Osteocyte (in vitro differentiated cells): ENCODE measurements at regions not wholly inside any gene's neighbourhood (a gene's known extent, or its start where the extent isn't known, plus 50 kb on each side); places are given as distances from the start of the nearest gene placed in this dataset.

ENCODE experiments used
- DNase-seq: peaks from one replicate; pipeline ENCODE4 v3.0.0; 2021; ENCODE audit warnings: mixed read lengths; ENCODE audit not compliant: unreplicated experiment; ENCODE audit errors: extremely low spot score
- H3K27ac Mint-ChIP-seq: one replicate; pipeline ENCODE4 v1.8.0; 2021; ENCODE audit warnings: mild to moderate bottlenecking, mixed read lengths; ENCODE audit not compliant: unreplicated experiment
- H3K27me3 Mint-ChIP-seq: one replicate; pipeline ENCODE4 v1.8.0; 2021; ENCODE audit warnings: mixed read lengths; ENCODE audit not compliant: unreplicated experiment
- H3K36me3 Mint-ChIP-seq: one replicate; pipeline ENCODE4 v1.8.0; 2021; ENCODE audit warnings: mixed read lengths; ENCODE audit not compliant: unreplicated experiment
- H3K4me1 Mint-ChIP-seq: one replicate; pipeline ENCODE4 v1.8.0; 2021; ENCODE audit warnings: mixed read lengths; ENCODE audit not compliant: unreplicated experiment
- H3K4me3 Mint-ChIP-seq: one replicate; pipeline ENCODE4 v1.8.0; 2021; ENCODE audit warnings: mild to moderate bottlenecking, moderate library complexity, mixed read lengths; ENCODE audit not compliant: unreplicated experiment
- H3K9me3 Mint-ChIP-seq: one replicate; pipeline ENCODE4 v1.8.0; 2021; ENCODE audit warnings: mixed read lengths; ENCODE audit not compliant: unreplicated experiment
- TF ChIP-seq, protein P1 (sequence below): fragments of 200-600 bp; sonication (generic); IDR thresholded peaks from 2 replicates; pipeline ENCODE4 v1.5.0; 2021; ENCODE audit warnings: antibody characterized with exemption, mild to moderate bottlenecking, moderate library complexity

DNA sequence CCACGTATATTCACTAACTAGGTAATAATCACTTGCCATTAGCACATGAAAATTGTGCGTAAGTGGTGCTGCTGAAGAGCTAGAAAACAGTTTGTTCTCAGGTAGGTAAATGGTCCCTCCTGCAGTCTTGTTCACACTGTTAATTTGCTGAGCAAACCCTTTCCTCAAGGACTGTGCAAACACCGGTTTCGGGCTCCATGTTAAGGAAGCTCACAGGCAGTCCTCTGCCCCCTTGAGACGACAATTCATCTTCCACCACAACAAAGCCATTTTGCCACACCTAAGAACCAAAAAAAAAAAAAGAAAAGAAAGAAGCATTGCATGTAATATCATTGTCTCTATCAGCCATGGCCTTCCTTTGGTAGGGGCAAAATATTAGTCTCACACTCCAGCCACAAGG, 193.9 kb downstream of the BCL11A start:
- Mint-ChIP-seq H3K27me3 (no peaks in the 10 kb centered on the region), H3K27ac (no peak overlapping the region), H3K36me3 (no peaks in the 10 kb centered on the region), H3K4me3 (no peak overlapping the region), H3K9me3 (no peaks in the 10 kb centered on the region), H3K4me1 (no peaks in the 10 kb centered on the region)
- peak; percentile 57 for DNase-seq
- TF ChIP-seq, protein P1, sequence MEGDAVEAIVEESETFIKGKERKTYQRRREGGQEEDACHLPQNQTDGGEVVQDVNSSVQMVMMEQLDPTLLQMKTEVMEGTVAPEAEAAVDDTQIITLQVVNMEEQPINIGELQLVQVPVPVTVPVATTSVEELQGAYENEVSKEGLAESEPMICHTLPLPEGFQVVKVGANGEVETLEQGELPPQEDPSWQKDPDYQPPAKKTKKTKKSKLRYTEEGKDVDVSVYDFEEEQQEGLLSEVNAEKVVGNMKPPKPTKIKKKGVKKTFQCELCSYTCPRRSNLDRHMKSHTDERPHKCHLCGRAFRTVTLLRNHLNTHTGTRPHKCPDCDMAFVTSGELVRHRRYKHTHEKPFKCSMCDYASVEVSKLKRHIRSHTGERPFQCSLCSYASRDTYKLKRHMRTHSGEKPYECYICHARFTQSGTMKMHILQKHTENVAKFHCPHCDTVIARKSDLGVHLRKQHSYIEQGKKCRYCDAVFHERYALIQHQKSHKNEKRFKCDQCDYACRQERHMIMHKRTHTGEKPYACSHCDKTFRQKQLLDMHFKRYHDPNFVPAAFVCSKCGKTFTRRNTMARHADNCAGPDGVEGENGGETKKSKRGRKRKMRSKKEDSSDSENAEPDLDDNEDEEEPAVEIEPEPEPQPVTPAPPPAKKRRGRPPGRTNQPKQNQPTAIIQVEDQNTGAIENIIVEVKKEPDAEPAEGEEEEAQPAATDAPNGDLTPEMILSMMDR, result no peak

DNA sequence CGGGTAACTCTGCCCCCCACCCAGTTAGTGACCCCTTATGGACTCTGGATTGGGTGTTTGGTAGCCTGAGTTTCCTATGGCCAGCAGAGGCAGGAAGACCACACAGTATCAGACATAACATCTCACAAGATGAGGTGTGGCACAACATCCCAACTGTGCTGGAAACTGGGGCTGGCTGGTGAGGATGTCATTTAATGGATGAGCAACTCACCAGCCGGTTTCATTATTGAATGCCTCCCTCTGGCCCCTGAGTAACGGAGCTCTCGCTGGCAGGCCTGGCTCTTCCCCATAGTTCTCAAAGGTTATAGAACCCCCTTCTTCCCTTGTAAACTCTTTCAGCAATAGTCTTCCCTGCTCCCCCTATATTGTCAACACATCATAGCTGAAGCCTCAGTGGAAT, 195.0 kb downstream of the BCL11A start:
- DNase-seq, result peak; percentile 49
- Mint-ChIP-seq H3K27ac (no peak overlapping the region), H3K36me3 (no peaks in the 10 kb centered on the region), H3K4me3 (no peak overlapping the region), H3K9me3 (no peaks in the 10 kb centered on the region), H3K27me3 (no peaks in the 10 kb centered on the region), H3K4me1 (no peaks in the 10 kb centered on the region)
- TF ChIP-seq, protein P1, result no peak

DNA sequence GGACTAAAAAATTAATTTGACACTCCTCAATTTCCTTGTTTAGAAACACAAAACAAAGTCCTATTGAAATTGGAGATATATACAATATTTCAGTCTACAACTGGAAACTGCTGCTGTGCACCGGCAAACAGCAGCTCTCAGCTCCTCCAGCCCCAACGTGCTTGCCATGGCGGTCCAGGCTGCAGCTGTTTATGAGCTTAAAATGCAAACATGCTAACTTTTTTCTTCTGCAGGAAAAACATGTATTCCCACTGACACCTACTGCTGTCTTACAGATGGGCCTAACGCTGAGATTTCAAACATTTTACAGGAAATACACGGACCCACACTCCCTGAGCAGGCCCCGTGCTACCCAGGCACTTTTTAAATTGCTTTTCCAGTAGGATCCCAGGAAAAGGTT, 195.5 kb downstream of the BCL11A start:
- no peak overlapping the region for H3K27ac Mint-ChIP-seq
- DNase-seq, result peak; percentile 8
- H3K36me3 Mint-ChIP-seq, result no peaks in the 10 kb centered on the region
- no peaks in the 10 kb centered on the region for H3K4me1 Mint-ChIP-seq
- no peaks in the 10 kb centered on the region for H3K9me3 Mint-ChIP-seq
- TF ChIP-seq, protein P1, result no peak
- H3K27me3 Mint-ChIP-seq, result no peaks in the 10 kb centered on the region
- H3K4me3 Mint-ChIP-seq, result no peak overlapping the region

DNA sequence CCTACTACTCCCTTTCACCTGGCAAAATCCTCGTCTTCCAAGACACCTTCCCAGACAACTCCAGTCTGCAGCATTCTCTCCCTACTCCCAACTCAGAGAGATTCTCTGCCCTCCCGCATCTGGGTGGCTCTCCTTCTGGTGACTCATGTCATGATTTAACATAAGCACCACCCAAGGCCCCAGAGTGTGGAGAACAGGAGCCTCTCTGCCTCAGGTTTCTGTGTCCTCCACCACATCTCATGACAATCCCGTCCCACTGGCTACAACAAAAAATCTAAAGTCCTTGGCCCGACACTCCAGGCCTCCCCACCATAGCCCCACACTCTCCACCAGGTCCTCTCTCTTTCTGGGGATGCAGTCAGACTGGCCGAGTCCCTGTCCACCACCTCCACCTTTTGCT, 197.1 kb downstream of the BCL11A start:
- TF ChIP-seq, protein P1, result no peak
- no peaks in the 10 kb centered on the region for H3K36me3 Mint-ChIP-seq
- no peak overlapping the region for H3K27ac Mint-ChIP-seq
- no peaks in the 10 kb centered on the region for H3K4me1 Mint-ChIP-seq
- peak; percentile 53 for DNase-seq
- H3K4me3 Mint-ChIP-seq, result no peak overlapping the region
- no peaks in the 10 kb centered on the region for H3K27me3 Mint-ChIP-seq
- no peaks in the 10 kb centered on the region for H3K9me3 Mint-ChIP-seq

DNA sequence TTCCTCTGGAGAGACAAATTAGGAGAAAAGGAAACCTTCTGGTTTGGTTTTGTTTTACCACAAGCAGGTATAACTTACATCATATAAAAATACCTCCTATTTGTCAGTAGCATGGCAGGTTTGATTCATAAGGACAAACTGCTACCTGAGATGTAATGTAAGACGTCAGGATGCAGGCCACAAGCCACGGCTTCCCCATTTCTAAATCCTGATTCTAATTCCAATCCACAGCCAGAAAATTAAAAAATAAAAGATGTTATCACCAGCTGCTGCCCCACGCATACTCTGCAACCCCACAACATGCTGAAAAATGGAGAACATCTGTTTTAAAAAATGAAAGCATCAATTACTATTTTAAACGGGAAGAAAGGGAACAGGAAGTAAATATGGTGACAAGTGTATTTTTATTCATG, 197.6 kb downstream of the BCL11A start:
- H3K27ac Mint-ChIP-seq, result no peak overlapping the region
- H3K4me1 Mint-ChIP-seq, result peaks cover under 1% of the 10 kb centered on the region
- H3K27me3 Mint-ChIP-seq, result no peaks in the 10 kb centered on the region
- TF ChIP-seq, protein P1, result no peak
- no peaks in the 10 kb centered on the region for H3K36me3 Mint-ChIP-seq
- no peaks in the 10 kb centered on the region for H3K9me3 Mint-ChIP-seq
- H3K4me3 Mint-ChIP-seq, result no peak overlapping the region
- peak; percentile 30 for DNase-seq
